ENCODE measurements at regions not wholly inside any gene's neighbourhood (a gene's known extent, or its start where the extent isn't known, plus 50 kb on each side); places are given as distances from the start of the nearest gene placed in this dataset.
"Not testable (repeated sequence)": the region's sequence is repeated elsewhere in the genome, so short reads cannot be mapped to it uniquely, and the experiment has no call there.

DNA sequence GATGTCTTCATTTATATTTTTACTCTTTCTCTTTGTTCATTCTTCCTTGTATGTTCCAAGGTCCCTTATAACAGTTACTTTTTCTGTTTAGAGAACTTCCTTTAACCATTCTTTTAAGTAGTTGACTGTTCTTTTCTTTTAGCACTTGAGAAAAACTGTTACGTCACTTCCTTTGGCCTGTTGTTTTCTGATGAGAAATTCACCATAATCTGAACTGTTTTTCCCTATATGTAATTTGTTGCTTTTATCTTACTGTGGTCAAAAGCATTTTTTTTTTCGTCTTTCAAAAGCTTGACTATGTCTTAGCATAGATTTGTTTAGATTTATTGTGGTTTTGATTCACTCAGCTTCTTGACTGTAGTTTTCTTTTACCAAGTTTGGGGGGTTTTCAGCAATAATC, 1660.3 kb upstream of the PCDH10 start:
- DNase-seq (ENCODE audit: low read depth in 4 of 4, low spot score in 2 of 4), result no peak

GRCh38 chr4:131496211-131496610, 1652.9 kb upstream of the PCDH10 start:
- not testable (repeated sequence) for DNase-seq (ENCODE audit: low read depth in 4 of 4, low spot score in 2 of 4)

DNA sequence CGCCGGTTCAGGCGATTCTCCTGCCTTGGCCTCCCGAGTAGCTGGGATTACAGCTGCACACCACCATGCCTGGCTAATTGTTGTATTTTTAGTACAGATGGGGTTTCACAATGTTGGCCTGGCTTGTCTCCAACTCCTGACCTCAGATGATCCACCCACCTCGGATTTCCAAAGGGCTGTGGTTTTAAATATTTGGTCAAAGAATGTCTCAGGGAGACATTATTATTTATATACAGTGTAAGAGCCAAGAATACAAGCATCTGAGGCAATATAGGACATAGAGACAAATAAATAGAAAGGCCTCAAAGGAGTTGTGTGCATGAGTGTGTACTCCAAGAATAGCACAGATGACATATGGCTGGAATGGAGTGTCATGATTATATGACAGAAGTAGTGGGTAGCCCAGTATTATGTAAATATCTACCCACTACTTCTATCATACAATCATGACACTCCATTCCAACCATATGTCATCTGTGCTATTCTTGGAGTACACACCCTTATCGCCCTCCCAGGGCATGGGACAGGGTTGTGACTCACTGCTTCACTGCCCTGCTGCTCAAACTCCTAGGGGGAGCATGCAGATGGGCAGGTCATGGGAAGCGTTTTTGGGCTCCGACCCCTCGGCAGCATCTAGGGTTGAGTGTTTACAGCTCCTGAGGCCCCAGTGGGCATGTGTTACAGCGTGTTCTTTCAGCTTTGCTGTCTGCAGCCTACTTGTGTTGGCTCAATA, 1649.8 kb upstream of the PCDH10 start:
- DNase-seq (ENCODE audit: low read depth in 4 of 4, low spot score in 2 of 4), result no peak

DNA sequence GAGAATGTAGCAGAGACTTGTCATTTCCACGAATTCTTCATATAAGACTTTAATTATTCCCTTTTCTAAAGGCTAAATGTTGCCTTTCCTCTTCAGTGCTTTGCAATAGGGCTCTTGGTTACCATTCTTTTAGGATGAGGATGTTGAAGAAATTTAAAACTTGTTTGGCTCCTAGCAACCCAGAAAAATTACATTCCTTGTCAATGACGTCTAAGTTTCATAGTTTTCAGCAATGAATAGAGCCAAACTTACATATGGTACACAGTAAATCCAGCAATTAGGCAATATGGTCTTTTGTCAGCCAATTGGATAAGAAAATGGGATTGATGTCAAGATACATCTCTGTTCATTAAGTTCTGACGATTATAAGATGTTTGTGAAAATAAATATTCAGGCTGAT, 1639.6 kb upstream of the PCDH10 start:
- DNase-seq (ENCODE audit: low read depth in 4 of 4, low spot score in 2 of 4), result no peak

GRCh38 chr4:131526686-131527085, 1622.4 kb upstream of the PCDH10 start:
- DNase-seq (ENCODE audit: low read depth in 4 of 4, low spot score in 2 of 4), result no peak

DNA sequence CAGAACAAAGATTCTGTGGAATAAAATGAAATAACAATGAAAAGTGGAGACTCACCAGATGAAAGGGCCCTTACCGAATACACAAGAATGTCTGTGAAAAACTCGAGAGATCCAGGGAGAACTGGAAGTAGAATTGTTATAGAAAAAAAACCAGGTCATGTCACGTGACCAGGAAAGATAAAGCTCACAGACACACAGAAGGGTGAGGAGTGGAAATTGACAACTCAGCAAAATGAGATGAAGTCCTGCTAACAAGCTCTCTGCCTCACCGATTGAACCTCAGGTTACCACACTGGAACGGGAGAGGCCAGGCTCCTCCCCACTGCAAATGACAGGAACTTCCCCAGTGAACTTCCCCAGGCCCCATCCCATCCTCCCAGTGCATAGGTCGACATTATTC, 1618.0 kb upstream of the PCDH10 start:
- DNase-seq (ENCODE audit: low read depth in 4 of 4, low spot score in 2 of 4), result no peak

DNA sequence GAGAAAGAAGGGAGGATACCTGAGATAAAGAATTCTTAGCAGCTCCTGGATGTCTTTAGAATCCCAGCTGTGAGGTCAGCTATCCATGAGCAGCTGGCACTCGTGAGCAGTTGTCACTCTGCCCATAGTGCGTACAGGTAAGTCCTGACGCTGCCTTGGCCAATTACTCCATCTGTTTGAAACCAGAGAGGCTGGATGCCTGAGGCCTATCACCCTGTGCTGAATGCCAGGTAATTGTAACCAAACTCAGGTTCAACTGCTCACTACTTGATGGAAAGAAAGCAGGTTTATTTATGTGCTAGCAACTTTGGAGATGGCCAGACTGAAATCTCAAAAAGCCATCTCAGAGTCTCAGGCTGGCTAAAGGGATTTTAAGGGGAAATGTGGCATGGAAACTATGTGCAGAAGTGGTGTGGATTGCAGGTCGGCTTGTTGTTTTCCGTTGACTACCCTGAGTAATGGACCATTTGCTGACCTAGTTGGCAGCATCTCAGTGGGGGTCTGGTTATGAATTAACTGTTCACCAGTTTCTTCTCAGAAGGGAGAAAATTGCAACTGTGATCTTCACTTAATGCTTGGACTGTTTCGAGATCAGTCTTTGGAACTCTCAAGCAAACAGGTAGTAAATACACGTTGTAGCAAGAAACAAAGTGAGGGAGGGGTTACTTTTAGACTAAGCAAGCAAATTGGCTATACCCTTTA, 1614.0 kb upstream of the PCDH10 start:
- no peak for DNase-seq (ENCODE audit: low read depth in 4 of 4, low spot score in 2 of 4)

DNA sequence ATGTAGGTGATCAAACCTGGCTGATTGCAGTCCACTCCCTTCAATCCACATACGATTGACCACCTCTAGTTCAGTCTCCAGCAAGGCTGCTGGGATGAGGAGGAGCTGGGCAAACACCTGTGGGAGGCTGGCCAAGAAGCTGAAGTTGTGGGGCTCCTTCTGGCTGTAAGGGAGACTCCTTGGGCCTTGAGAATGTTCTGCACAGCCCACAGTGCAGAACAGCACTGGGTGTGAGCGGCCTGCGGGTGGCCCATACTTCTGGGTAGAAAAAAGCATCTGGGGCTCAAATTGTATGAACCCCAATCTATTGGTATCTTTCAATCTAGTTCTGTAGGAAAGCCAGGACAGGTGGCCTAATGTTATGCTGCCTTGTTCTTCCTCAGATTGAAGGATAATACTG, 1608.8 kb upstream of the PCDH10 start:
- DNase-seq (ENCODE audit: low read depth in 4 of 4, low spot score in 2 of 4), result no peak

DNA sequence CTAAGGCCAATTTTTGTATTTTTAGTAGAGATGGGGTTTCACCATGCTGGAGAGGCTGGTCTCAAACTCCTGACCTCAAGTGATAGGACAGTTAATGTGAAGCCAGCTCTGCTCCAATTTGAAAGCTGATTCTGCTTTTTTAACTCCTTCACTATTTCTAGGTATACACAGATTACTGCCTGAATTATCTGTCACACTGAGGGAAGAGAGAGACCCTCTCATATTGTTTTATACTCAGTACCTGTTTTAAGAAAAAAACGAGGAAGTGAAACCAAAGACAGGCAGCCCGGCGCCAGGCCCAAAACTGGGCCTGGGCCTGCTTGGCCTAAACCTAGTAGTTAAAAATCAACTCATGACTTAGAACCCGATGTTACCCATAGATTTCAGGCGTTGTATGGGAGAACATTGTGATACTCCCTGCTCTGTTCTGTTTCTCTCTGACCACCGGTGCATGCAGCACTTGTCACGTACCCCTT, 1601.5 kb upstream of the PCDH10 start:
- no peak for DNase-seq (ENCODE audit: low read depth in 4 of 4, low spot score in 2 of 4)

GRCh38 chr4:131551306-131551705, 1597.8 kb upstream of the PCDH10 start:
- no peak for DNase-seq (ENCODE audit: low read depth in 4 of 4, low spot score in 2 of 4)

DNA sequence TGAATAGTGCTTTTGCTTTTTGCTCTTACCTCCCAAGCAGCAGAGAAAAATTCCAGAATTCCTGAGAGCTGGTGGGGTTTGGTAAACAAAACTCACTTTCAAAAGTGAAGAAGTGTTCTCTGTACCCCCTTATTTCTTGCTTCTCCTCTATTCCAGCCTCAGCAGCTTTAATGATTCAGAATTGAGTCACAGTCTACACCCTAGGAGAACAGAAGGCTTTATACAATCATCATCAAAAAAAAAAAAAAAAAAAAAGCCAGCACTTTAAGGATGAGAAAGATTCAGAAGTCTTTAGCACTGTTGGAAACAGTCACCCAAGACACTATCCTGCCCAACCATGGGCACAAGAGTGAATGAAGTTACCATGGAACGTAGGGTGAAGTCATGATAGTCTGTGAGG, 1583.1 kb upstream of the PCDH10 start:
- no peak for DNase-seq (ENCODE audit: low read depth in 4 of 4, low spot score in 2 of 4)

DNA sequence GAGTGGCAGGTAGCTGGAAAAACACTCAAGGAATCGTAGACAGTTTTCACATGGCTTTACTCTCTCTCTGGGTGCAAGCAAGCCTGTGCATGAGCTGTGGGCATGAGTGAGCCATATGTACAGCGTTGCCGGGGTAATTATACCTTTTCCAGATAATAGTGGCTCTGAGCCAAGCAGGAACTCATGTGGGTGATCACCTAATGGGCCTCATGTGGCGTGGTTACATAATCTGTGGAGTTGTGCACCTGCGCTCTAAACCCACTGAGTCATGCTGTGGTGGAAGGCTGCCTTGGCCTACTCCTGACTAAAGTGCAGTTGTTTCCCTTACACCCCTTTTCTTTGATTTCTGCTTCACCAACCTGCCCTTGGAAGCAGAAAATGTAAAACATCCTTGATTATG, 1564.5 kb upstream of the PCDH10 start:
- DNase-seq (ENCODE audit: low read depth in 4 of 4, low spot score in 2 of 4), result no peak

DNA sequence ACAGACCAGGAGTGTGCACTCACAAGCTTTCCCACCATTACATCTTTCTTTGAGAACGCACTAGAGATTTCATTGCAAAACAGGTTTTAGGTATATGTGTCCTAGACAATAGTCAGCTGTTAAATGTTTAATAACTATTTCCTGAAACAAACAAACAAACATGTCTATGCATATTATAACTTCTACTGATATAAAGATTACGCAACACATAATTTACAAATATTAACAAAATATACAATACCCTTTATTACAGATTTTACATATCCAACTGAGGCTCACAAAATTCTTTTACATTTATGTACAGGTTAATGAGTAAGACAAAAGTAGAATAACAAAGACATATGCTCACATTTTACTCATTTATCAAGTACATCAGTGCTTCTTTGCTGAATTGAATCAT, 1554.0 kb upstream of the PCDH10 start:
- DNase-seq (ENCODE audit: low read depth in 4 of 4, low spot score in 2 of 4), result no peak

GRCh38 chr4:131603705-131604104, 1545.4 kb upstream of the PCDH10 start:
- no peak for DNase-seq (ENCODE audit: low read depth in 4 of 4, low spot score in 2 of 4)

GRCh38 chr4:131609039-131609438, 1540.1 kb upstream of the PCDH10 start:
- DNase-seq (ENCODE audit: low read depth in 4 of 4, low spot score in 2 of 4), result no peak

GRCh38 chr4:131610517-131610916, 1538.6 kb upstream of the PCDH10 start:
- DNase-seq (ENCODE audit: low read depth in 4 of 4, low spot score in 2 of 4), result not testable (repeated sequence)

DNA sequence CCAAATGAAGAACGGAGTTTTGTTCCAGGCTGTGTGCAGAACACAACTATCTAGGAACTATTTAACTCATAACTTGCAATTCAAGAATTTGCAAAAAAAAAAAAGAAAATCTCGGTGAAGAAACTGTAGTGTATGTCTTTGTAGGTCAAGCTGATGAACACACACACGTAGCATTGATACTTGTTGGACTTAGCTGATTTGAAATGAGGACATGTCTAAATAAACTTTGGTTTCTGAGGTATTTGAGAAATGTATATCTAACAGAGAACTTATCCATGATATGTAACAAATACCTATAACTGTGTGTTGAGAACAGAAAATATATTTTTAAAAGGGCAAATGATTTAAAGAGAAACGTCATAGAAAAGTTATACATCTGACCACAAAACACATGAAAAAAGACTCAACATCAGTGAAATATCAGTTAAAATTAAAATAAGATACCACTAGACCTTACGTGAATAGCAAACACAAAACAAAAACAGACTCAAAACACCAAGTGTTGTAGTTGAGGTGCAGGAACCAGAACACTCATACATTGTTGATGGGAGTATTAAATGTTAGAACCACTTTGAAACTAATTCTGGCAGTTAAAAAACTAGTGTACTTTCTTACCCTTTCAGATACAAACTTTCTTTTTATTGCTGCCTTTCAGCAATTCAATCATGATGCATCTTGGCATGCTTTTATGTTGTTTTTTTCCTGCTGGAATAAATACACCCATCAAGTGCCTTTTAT, 1535.8 kb upstream of the PCDH10 start:
- no peak for DNase-seq (ENCODE audit: low read depth in 4 of 4, low spot score in 2 of 4)

- no peak for DNase-seq (ENCODE audit: low read depth in 4 of 4, low spot score in 2 of 4)
These were observed 1535.3 kb upstream of the PCDH10 start for GRCh38 chr4:131613824-131614216.

DNA sequence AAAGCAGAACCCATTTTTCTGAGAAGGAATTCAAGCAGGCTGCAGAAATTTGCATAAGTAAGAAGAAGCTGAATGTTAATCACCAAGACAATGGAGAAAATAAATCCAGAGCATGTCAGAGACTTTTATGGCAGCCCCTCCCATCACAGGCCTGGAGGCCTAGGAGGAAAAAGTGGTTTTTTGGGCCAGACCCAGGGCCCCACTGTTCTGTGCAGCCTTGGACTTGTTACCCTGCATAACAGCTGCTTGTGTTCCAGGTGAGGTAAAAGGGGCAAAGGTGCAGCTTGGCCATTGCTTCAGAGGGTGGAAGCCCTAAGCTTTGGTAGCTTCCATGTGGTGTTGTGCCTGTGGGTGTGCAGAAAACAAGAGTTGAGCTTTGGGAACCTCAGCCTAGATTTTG, 1516.2 kb upstream of the PCDH10 start:
- DNase-seq (ENCODE audit: low read depth in 4 of 4, low spot score in 2 of 4), result no peak

GRCh38 chr4:131635191-131635590, 1513.9 kb upstream of the PCDH10 start:
- no peak for DNase-seq (ENCODE audit: low read depth in 4 of 4, low spot score in 2 of 4)

- no peak for DNase-seq (ENCODE audit: low read depth in 4 of 4, low spot score in 2 of 4)
These were observed 1510.3 kb upstream of the PCDH10 start for GRCh38 chr4:131638781-131639180.

GRCh38 chr4:131644619-131645018, 1504.5 kb upstream of the PCDH10 start:
- DNase-seq (ENCODE audit: low read depth in 4 of 4, low spot score in 2 of 4), result peak in 1 of 4 donors; percentile 1
